ENCODE measurements at regions not wholly inside any gene's neighbourhood (a gene's known extent, or its start where the extent isn't known, plus 50 kb on each side); places are given as distances from the start of the nearest gene placed in this dataset.

GRCh38 chr3:5634411-5634810 lies 446.9 kb downstream of the EDEM1 start:
- TF ChIP-seq CTCF (IDR thresholded peaks at IDR 0.05), result no peak
- TF ChIP-seq POLR2A (IDR thresholded peaks at IDR 0.05), result no peak
